ENCODE measurements at regions not wholly inside any gene's neighbourhood (a gene's known extent, or its start where the extent isn't known, plus 50 kb on each side); places are given as distances from the start of the nearest gene placed in this dataset.

- no peak overlapping the region for H3K23ac ChIP-seq (ENCODE audit: insufficient read length, low read depth, low read length)
- H2BK12ac ChIP-seq (ENCODE audit: insufficient read length, low read depth, low read length) = no peak overlapping the region
- Mint-ChIP-seq H3K9me3 (no peaks in the 10 kb centered on the region), H3K36me3 (ENCODE audit: insufficient read depth in 1 of 3, low read depth in 3 of 3) (no peaks in the 10 kb centered on the region), H3K4me3 (no peak overlapping the region), H3K27ac (no peak overlapping the region), H3K4me1 (peaks cover 2% of the 10 kb centered on the region in 2 experiments; a peak in 1 of 4 replicates), H3K27me3 (ENCODE audit: low read depth) (no peaks in the 10 kb centered on the region)
- H2BK120ac ChIP-seq (ENCODE audit: low read depth, low read length, poor library complexity, severe bottlenecking) = no peak overlapping the region
- no peaks in the 10 kb centered on the region for H4K20me1 ChIP-seq (ENCODE audit: control insufficient read depth, insufficient read depth, insufficient read length)
- H4K91ac ChIP-seq (ENCODE audit: insufficient read length, low read depth, low read length) = no peak overlapping the region
- H3K14ac ChIP-seq (ENCODE audit: insufficient read depth, low read length) = no peak overlapping the region
- H2BK5ac ChIP-seq (ENCODE audit: insufficient read length, low read length) = no peak overlapping the region
- no peaks in the 10 kb centered on the region for H3K79me1 ChIP-seq (ENCODE audit: insufficient read depth, low read depth, low read length, poor library complexity, severe bottlenecking)
- no peaks in the 10 kb centered on the region for H3K79me2 ChIP-seq (ENCODE audit: insufficient read depth, low read length)
- H3K18ac ChIP-seq (ENCODE audit: insufficient read length, low read depth, low read length) = no peak overlapping the region
- no peak overlapping the region for H3K27ac ChIP-seq (ENCODE audit: insufficient read length, low read depth, low read length)
- H3K27me3 ChIP-seq (ENCODE audit: insufficient read depth, low read length) = no peaks in the 10 kb centered on the region
- H3K9ac ChIP-seq (ENCODE audit: extremely low read depth, insufficient read length, low read length) = no peak overlapping the region
- DNase-seq = no peak
- no CpG with 5 or more reads among the region's 5 CpGs for WGBS (ENCODE audit: extremely low coverage, insufficient read length, low lambda C conversion rate)
- no peak overlapping the region for H4K8ac ChIP-seq (replicated peaks; ENCODE audit: insufficient read length, low read depth, low read length)
- peak overlapping the region; percentile 23 for H2AFZ ChIP-seq (ENCODE audit: low read length)
- no peak for TF ChIP-seq CTCF (conservative IDR thresholded peaks at IDR 0.05)
- H3K23me2 ChIP-seq (ENCODE audit: insufficient read length, low read depth, low read length, poor library complexity, severe bottlenecking) = no peaks in the 10 kb centered on the region
- no peak overlapping the region for H3T11ph ChIP-seq (ENCODE audit: low read length)
- no peak overlapping the region for H3K56ac ChIP-seq (ENCODE audit: insufficient read length, low read depth, low read length)
- no peak overlapping the region for H3K4me2 ChIP-seq (ENCODE audit: insufficient read depth, insufficient read length, low read length)
- H4K5ac ChIP-seq (ENCODE audit: insufficient read length, low read depth, low read length) = no peak overlapping the region
- no peaks in the 10 kb centered on the region for H3K9me3 ChIP-seq (ENCODE audit: control insufficient read depth, low read depth, low read length)
- no peak overlapping the region for H2BK20ac ChIP-seq (ENCODE audit: low read depth, low read length, poor library complexity, severe bottlenecking)
- H3K4ac ChIP-seq (ENCODE audit: low read depth, low read length) = no peak overlapping the region
- H3K4me1 ChIP-seq (ENCODE audit: insufficient read depth, low read length) = no peaks in the 10 kb centered on the region
- H2BK15ac ChIP-seq (ENCODE audit: low read depth, low read length) = no peak overlapping the region
- no peak overlapping the region for H2AK5ac ChIP-seq (ENCODE audit: insufficient read length, low read length)
Measured at GRCh38 chr4:57614257-57614932, 504.2 kb upstream of the IGFBP7 start.
